Skeletal muscle cell (primary cell): ENCODE measurements at regions not wholly inside any gene's neighbourhood (a gene's known extent, or its start where the extent isn't known, plus 50 kb on each side); places are given as distances from the start of the nearest gene placed in this dataset.

Source experiments
- DNase-seq: peaks from one replicate; pipeline ENCODE4 v3.0.0-alpha.2; 2010; ENCODE audit warnings: low read depth
- H3K4me3 ChIP-seq: 2 replicates; pipeline ENCODE4 v1.5.1; 2011; ENCODE audit warnings: low read depth, mild to moderate bottlenecking, control low read depth, low read length, moderate library complexity

- no peak overlapping the region for H3K4me3 ChIP-seq
Observed at GRCh38 chr10:105466521-105466920, 825.4 kb downstream of the SORCS3 start.

GRCh38 chr10:105434970-105435369, 793.9 kb downstream of the SORCS3 start:
- no peak overlapping the region for H3K4me3 ChIP-seq
- DNase-seq, result no peak

More at GRCh38 chr10:105466521-105466920, 825.4 kb downstream of the SORCS3 start:
- no peak for DNase-seq

- H3K4me3 ChIP-seq, result no peak overlapping the region
- no peak for DNase-seq
Observed at GRCh38 chr10:105413997-105414396, 772.9 kb downstream of the SORCS3 start.

- H3K4me3 ChIP-seq, result no peak overlapping the region
- no peak for DNase-seq
Observed at GRCh38 chr10:105409370-105409769, 768.3 kb downstream of the SORCS3 start.

- H3K4me3 ChIP-seq, result no peak overlapping the region
- DNase-seq, result no peak
Observed at GRCh38 chr10:105406488-105406887, 765.4 kb downstream of the SORCS3 start.

GRCh38 chr10:105398202-105398601, 757.1 kb downstream of the SORCS3 start:
- no peak for DNase-seq
- H3K4me3 ChIP-seq, result no peak overlapping the region

- no peak overlapping the region for H3K4me3 ChIP-seq
- DNase-seq, result no peak
Observed at GRCh38 chr10:105391670-105392351, 750.7 kb downstream of the SORCS3 start.

GRCh38 chr10:105387971-105388370, 746.9 kb downstream of the SORCS3 start:
- no peak overlapping the region for H3K4me3 ChIP-seq
- DNase-seq, result no peak

GRCh38 chr10:105383978-105384377, 742.9 kb downstream of the SORCS3 start:
- no peak overlapping the region for H3K4me3 ChIP-seq
- DNase-seq, result no peak

- DNase-seq, result no peak
- no peak overlapping the region for H3K4me3 ChIP-seq
Observed at GRCh38 chr10:105370692-105371091, 729.6 kb downstream of the SORCS3 start.

- H3K4me3 ChIP-seq, result no peak overlapping the region
- DNase-seq, result no peak
Observed at GRCh38 chr10:105359708-105360107, 718.6 kb downstream of the SORCS3 start.

- no peak overlapping the region for H3K4me3 ChIP-seq
- DNase-seq, result no peak
Observed at GRCh38 chr10:105358911-105359310, 717.8 kb downstream of the SORCS3 start.

- DNase-seq, result no peak
- H3K4me3 ChIP-seq, result no peak overlapping the region
Observed at GRCh38 chr10:105356626-105357025, 715.5 kb downstream of the SORCS3 start.

GRCh38 chr10:105354010-105354409, 712.9 kb downstream of the SORCS3 start:
- H3K4me3 ChIP-seq, result no peak overlapping the region
- DNase-seq, result no peak

- no peak overlapping the region for H3K4me3 ChIP-seq
- DNase-seq, result no peak
Observed at GRCh38 chr10:105352827-105353226, 711.7 kb downstream of the SORCS3 start.

- DNase-seq, result no peak
- H3K4me3 ChIP-seq, result no peak overlapping the region
Observed at GRCh38 chr10:105352281-105352680, 711.2 kb downstream of the SORCS3 start.

GRCh38 chr10:105351187-105351586, 710.1 kb downstream of the SORCS3 start:
- DNase-seq, result no peak
- no peak overlapping the region for H3K4me3 ChIP-seq

- no peak overlapping the region for H3K4me3 ChIP-seq
- DNase-seq, result no peak
Observed at GRCh38 chr10:105347487-105347886, 706.4 kb downstream of the SORCS3 start.

GRCh38 chr10:105342606-105343005, 701.5 kb downstream of the SORCS3 start:
- no peak overlapping the region for H3K4me3 ChIP-seq
- no peak for DNase-seq

- no peak overlapping the region for H3K4me3 ChIP-seq
- no peak for DNase-seq
Observed at GRCh38 chr10:105339669-105340068, 698.6 kb downstream of the SORCS3 start.

GRCh38 chr10:105328503-105329133, 687.5 kb downstream of the SORCS3 start:
- no peak for DNase-seq
- H3K4me3 ChIP-seq, result no peak overlapping the region
